ENCODE measurements at regions not wholly inside any gene's neighbourhood (a gene's known extent, or its start where the extent isn't known, plus 50 kb on each side); places are given as distances from the start of the nearest gene placed in this dataset.
"Not testable (repeated sequence)": the region's sequence is repeated elsewhere in the genome, so short reads cannot be mapped to it uniquely, and the experiment has no call there.

GRCh38 chr22:48718818-48719500, 1108.7 kb downstream of the BRD1 start:
- TF ChIP-seq, protein P1, sequence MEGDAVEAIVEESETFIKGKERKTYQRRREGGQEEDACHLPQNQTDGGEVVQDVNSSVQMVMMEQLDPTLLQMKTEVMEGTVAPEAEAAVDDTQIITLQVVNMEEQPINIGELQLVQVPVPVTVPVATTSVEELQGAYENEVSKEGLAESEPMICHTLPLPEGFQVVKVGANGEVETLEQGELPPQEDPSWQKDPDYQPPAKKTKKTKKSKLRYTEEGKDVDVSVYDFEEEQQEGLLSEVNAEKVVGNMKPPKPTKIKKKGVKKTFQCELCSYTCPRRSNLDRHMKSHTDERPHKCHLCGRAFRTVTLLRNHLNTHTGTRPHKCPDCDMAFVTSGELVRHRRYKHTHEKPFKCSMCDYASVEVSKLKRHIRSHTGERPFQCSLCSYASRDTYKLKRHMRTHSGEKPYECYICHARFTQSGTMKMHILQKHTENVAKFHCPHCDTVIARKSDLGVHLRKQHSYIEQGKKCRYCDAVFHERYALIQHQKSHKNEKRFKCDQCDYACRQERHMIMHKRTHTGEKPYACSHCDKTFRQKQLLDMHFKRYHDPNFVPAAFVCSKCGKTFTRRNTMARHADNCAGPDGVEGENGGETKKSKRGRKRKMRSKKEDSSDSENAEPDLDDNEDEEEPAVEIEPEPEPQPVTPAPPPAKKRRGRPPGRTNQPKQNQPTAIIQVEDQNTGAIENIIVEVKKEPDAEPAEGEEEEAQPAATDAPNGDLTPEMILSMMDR (IDR thresholded peaks at IDR 0.05; ENCODE audit: insufficient read depth, low read depth, low read length, missing control alignments) = no peak
- H3K4me3 ChIP-seq (ENCODE audit: low read length) = no peak overlapping the region
- DNase-seq (ENCODE audit: low read depth) = no peak

- DNase-seq (ENCODE audit: low read depth) = no peak
- H3K4me3 ChIP-seq (ENCODE audit: low read length) = no peak overlapping the region
- TF ChIP-seq, protein P1 (IDR thresholded peaks at IDR 0.05; ENCODE audit: insufficient read depth, low read depth, low read length, missing control alignments) = no peak
Measured at GRCh38 chr22:48717883-48718817, 1109.5 kb downstream of the BRD1 start.

- TF ChIP-seq, protein P1 (IDR thresholded peaks at IDR 0.05; ENCODE audit: insufficient read depth, low read depth, low read length, missing control alignments) = no peak
- H3K4me3 ChIP-seq (ENCODE audit: low read length) = no peak overlapping the region
- no peak for DNase-seq (ENCODE audit: low read depth)
Measured at GRCh38 chr22:48717076-48717810, 1110.4 kb downstream of the BRD1 start.

DNA sequence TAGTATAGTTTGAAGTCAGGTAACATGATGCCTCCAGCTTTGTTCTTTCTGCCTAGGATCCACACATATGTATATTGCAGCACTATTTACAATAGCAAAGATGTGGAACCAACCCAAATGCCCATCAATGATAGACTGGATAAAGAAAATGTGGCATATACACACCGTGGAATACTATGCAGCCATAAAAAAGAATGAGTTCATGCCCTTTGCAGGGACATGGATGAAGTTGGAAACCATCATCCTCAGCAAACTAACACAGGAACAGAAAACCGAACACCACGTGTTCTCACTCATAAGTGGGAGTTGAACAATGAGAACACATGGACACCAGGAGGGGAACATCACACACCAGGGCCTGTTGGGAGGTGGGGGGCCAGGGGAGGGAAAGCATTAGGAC, 1111.5 kb downstream of the BRD1 start:
- not testable (repeated sequence) for H3K4me3 ChIP-seq (ENCODE audit: low read length); DNase-seq (ENCODE audit: low read depth)

DNA sequence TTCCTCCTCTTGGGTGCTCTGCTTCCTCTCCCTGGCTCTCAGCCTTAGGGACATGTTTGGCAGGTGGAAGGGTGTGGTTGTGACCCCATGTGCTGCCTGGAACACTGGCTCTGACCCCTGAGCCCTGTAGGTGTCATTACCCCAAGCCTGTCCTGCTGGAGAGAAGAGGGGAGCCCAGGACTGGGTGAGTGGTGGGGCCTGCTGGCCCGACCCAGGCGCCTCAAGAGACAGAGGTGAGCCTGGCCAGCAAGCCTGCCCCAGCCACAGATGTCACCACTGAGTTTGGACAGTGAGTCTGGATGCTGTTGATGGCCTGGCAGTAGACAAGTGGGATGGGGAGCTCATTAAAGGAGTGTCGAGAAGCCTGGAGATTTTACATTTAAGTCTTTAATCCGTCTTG, 1112.2 kb downstream of the BRD1 start:
- TF ChIP-seq, protein P1 (IDR thresholded peaks at IDR 0.05; ENCODE audit: insufficient read depth, low read depth, low read length, missing control alignments) = no peak
- no peak overlapping the region for H3K4me3 ChIP-seq (ENCODE audit: low read length)
- DNase-seq (ENCODE audit: low read depth) = no peak

DNA sequence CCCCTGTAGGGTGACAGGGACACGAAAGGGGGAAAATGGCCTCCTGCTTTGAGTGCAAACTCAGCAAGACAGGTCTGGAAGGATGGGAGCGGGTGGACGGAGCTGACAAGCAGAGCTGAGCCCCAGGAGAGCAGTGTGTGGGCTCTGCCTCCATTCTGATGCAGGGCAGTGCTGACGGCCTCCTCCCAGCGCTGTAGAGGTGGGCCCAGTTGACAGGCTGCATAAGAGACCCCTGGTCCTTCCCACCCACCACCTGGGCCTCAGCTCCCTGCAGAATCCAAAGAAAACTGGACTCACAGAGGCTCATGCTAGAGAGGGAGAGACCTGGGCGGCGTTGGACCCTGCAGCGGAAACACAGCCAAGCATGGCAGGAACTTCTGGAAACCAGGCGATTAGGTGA, 1113.4 kb downstream of the BRD1 start:
- TF ChIP-seq, protein P1 (IDR thresholded peaks at IDR 0.05; ENCODE audit: insufficient read depth, low read depth, low read length, missing control alignments) = no peak
- no peak overlapping the region for H3K4me3 ChIP-seq (ENCODE audit: low read length)
- DNase-seq (ENCODE audit: low read depth) = no peak

All from epithelial cell of esophagus (primary cell).